GM19099 (cell line): ENCODE measurements at regions not wholly inside any gene's neighbourhood (a gene's known extent, or its start where the extent isn't known, plus 50 kb on each side); places are given as distances from the start of the nearest gene placed in this dataset.

ENCODE experiments used
- POLR2A ChIP-seq: IDR thresholded peaks from 3 replicates; pipeline ENCODE4 v1.6.1; 2011; ENCODE audit warnings: low read depth; ENCODE audit not compliant: insufficient read length; ENCODE audit errors: extremely low read depth

DNA sequence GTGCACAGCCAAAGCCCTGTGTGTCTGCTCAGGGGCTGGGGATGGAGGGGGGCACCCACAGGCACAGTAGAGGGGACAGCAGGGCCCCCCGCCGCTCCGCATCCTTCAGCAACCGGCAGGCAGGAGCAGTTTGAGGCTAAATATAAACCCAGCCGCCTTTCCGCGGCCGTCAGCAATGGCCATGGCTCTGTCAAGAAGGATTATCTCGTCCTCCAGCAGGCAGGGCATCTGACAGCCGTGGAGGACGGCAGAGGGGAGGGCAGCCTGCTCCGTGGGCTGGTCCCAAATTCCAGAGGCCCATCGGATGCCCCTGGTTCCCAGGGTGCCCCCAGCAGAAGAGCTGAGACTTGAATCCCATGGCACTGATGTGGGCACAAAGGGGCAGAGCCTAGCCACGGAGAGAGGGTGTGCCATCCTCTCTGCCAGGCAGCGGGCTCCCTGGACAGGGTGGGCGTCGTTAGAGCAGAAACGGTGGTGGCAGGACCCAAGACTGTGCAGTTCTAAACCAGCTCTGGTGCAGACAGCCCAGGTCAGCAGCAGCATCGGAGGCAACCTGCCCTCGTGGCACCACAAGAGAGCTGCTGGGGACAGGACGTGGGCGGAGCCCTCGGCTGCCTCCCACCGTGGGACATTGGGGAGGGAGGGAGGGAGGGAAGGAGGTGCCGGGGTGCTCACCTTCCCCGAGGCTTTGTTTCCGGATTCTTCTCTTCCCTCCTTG lies 198.8 kb upstream of the CIBAR2 start:
- TF ChIP-seq POLR2A: no peak

- TF ChIP-seq POLR2A: no peak
Measured at GRCh38 chr16:85311741-85312140, 199.5 kb upstream of the CIBAR2 start.

GRCh38 chr16:85312174-85312573 lies 199.9 kb upstream of the CIBAR2 start:
- no peak for TF ChIP-seq POLR2A

DNA sequence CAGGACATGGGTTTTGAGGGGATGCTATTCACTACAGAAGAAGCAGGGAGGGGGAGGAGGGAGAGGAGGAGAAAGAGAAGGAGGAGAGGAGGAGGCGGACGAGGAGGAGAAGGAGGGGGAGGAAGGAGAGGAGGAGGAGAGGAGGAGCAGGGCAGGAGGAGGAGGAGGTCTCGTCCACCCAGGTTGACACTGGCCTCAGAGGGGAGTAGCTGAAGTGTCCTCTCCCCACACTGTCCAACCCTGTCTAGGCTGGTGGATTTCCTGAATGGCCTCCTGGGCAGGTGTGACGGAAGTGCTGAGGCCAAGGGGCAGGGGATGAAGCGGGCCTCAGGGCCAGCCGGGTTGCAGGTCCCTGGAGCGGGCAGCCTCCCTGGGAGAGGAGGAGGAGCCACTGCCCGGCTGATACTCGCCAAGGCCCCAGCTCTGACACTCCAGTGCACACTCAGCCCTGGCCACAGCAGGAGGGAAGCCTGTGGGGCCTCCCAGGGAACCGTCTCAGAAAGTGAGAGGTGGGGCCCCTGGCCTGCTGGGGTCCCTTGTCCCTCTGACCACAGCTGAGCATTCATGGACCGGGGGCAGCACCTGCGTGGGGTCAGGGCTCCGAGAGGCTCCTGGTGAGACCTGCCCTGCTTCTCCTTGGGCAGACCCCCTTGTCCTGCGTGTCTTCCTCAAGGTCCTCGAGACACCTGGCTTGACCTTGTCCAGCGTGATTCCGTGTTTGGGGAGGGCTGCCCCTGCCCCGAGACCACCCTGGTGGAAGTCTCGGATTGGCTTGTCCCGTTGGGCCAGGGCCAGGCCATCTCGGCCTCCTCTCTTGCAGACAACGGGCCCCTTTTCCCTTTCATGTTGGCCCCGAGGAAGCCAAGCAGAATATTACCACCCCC lies 200.6 kb upstream of the CIBAR2 start:
- no peak for TF ChIP-seq POLR2A

DNA sequence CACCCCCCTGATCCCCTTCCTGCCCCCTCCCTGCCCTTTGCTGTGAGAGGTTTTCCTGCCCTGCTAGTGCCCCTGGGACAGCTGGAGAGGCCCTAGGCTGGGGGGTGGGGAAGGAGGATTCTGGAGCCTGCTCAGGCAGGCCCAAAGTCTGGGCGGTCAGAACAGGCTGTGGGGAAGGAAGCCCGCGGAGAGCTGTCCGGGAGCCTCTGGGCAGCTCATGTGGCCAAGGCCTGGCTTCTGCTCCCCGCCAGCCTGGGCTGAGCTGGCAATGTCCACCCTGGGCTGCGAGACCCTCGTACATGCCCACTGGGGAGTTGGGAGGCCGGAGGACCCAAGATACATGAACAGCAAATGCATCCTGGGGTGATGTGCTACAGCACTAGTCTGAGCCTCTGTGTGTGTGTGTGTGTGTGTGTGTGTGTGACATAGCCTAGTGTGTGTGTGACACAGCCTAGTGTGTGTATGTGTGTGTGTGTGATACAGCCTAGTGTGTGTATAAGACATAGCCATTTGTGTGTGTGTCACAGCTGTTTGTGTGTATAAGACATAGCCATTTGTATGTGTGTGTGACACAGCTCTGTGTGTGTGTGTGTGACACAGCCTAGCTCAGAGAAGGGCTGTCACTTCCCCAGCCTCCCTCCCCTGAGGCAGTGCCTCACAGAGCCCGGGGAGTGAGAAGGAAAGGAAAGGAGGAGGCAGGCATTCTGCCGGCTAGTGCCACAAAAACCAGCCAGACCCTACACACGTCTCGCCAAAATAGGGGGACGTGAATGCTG lies 201.4 kb upstream of the CIBAR2 start:
- TF ChIP-seq POLR2A: no peak

DNA sequence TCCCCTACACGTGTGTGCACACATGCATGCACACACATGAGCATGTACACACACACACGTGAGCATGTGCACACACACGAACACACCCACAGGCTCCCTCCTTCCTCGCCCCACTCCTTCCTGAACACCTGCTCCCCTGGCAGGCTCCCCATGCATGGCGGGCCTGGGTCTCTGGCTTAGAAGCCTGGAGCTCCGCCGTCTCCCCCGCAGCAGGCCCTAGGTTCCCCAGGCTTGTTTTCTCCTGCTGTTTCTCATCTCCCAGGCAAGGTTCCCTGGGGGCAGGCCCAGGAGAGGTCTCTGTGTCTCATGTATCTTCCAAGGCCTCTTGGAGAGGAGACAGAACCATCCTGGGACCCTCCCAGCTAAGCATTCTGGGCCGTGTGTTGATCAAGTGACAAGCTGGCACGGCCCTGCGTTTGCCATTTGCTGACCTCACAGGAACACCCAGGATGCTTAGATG lies 202.3 kb upstream of the CIBAR2 start:
- no peak for TF ChIP-seq POLR2A

DNA sequence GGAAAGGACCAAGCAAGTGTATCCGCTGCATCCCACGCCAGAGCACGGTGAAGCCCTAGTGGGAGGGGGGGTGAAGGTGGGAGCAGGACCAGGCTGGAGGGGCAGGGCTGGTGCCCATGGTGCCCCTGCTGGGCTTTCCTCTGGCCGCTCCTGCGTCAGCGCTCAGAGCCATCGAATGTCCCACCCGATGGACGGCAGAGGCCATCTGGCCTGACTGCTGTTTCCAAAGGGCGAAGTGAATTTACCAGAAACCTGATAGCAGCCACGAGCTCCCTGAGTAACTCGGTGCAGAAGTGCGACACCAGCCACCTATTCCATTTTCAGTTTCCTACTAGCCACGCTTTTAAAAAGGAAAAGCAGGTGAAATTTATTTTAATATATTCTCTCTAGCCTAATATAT lies 203.6 kb upstream of the CIBAR2 start:
- TF ChIP-seq POLR2A: no peak

DNA sequence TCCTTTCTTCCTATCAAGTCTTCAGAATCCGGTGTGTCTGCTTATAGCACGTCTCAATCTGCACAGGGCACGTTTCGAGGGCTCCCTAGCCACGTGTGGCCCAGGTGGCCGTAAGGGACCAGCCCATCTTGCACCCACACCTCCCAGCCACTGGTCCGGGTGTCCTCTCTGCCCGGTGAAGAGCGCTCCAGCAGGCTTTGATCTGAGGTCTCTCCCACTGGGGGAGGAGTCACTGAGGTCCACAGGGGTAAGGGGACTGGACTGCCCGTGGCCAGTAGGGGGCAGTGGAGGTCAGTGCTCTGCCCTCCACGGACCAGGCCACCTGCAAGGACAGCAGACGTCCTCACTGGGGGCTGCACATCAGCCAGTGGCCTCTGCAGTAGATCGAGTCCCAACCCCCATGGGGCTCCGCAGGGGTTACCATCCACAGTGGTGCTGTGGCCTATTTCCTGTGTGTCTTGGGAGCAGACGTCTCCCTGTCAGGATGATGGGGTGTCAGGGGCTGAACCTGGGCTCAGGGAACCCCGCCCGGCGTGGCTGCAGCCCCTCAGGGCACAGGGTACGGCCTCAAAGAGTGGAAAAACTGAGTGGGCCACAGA lies 204.1 kb upstream of the CIBAR2 start:
- TF ChIP-seq POLR2A: no peak

- TF ChIP-seq POLR2A: no peak
Measured at GRCh38 chr16:85316944-85317343, 204.7 kb upstream of the CIBAR2 start.

GRCh38 chr16:85317704-85318103 lies 205.4 kb upstream of the CIBAR2 start:
- TF ChIP-seq POLR2A: no peak

DNA sequence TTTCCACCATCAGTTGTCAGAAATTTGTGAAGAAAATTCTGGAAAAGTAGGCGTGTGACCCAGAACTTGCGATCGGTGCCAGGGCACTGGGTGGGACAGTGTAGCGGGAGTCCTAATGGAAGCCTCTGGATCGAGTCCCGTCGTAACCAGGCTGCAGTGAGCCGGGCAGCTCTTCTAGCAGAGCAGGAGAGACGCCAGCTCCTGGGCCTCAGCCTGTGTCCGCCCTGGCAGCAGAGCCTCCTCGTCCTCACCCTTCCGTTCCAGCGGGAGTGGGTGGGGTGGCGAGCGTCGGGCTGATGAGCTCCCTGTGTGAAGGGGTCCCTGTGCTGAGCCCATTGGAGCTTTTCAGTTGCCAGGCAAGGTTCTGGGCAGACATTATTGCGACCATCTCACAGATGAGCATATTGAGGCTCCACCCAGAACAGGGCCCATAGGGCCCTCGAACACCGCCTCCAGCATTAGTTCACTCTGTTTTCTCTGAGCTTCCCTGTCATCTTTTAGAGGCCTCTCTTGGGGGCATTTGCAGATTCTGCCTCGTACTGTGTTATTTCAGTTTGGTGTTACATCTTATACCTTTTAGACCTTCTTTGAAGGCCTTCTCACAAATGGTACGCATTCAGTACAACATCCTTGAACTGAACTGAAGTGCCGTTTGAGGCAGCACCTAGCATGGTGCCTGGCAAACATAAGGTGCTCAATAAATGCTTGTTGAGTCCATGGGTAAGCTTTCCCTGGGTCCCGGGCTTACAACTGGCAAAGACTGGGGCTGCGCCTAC lies 207.1 kb upstream of the CIBAR2 start:
- TF ChIP-seq POLR2A: no peak

DNA sequence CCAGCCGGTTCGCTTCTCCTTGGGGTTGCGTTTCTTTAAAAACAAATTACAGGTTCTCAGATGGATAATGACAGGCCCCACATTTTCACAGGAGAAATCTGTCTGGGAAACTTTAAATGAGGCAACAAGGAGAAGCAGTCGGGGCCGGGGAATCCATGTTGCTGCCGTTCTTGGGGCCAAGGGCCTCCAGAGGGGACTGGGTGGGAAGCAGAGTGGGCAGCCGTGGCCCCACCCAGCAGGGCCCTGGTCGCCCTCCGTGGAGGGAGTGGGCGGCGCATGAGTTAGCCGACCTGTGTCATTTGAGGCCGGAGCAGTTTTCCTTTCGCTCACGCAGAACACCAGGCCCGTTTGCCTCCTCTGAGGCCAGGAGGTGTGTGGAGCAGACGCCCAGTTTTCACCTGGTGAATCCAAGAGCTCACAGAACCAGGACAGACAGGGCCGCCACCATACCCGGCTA lies 207.7 kb upstream of the CIBAR2 start:
- TF ChIP-seq POLR2A: no peak

DNA sequence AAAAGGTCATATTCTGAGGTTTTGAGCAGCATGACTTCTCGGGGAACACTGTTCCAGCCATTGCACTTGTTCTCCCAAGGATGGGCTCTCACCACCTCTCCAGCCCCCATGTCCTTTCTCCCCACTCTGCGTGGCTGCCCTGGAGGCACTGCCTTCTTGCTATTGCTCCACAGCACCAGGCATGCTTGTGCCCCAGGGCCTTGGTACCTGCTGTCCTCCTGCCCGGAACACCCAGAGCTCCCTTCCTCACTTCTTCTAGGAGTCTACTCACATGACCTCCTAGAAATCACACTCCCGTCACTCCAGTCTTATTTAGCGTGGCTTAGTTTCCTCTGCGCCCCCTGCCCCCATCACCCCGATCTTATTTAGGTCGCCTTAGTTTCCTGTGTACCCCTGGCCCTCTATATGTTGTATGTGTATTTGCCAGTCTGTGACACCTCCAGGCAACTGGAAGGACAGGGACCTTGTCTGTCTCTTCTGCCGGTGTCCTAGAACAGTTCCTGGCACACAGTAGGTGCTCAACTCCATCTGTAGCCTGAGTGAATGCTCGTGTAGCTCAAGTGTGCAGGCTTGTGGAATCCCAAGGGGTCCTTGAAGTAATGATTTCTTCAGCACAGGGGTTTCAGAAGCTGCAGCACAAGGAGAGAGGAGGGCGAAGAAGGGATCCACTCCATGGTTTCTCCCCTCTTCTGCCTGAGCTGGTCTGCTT lies 208.6 kb upstream of the CIBAR2 start:
- no peak for TF ChIP-seq POLR2A
